ENCODE measurements at regions not wholly inside any gene's neighbourhood (a gene's known extent, or its start where the extent isn't known, plus 50 kb on each side); places are given as distances from the start of the nearest gene placed in this dataset.

DNA sequence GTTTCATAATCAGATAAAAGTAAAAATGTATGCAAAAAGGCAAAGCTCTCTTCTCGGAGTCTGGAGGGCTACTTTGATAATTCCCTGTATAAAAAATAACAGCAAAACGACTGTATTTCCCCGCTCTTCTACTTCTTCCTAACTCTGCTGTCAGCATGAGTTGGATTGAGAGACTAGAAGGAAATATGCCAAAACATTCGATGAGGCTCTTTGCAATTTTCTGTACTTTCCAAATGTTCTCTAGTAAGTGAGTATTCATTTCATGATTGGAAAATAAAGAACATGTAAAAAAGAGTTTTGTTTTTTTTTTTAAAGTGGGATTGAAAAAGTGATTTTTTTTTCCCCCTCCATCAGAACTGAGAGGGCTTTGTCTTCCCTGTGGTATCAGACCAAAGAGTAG is 677.5 kb downstream of the ACTL7B start:
- TF ChIP-seq, protein P1, sequence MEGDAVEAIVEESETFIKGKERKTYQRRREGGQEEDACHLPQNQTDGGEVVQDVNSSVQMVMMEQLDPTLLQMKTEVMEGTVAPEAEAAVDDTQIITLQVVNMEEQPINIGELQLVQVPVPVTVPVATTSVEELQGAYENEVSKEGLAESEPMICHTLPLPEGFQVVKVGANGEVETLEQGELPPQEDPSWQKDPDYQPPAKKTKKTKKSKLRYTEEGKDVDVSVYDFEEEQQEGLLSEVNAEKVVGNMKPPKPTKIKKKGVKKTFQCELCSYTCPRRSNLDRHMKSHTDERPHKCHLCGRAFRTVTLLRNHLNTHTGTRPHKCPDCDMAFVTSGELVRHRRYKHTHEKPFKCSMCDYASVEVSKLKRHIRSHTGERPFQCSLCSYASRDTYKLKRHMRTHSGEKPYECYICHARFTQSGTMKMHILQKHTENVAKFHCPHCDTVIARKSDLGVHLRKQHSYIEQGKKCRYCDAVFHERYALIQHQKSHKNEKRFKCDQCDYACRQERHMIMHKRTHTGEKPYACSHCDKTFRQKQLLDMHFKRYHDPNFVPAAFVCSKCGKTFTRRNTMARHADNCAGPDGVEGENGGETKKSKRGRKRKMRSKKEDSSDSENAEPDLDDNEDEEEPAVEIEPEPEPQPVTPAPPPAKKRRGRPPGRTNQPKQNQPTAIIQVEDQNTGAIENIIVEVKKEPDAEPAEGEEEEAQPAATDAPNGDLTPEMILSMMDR (IDR thresholded peaks at IDR 0.05) = no peak
- TF ChIP-seq POLR2A (IDR thresholded peaks at IDR 0.05) = no peak
